Glomerular endothelial cell (primary cell): ENCODE measurements at regions not wholly inside any gene's neighbourhood (a gene's known extent, or its start where the extent isn't known, plus 50 kb on each side); places are given as distances from the start of the nearest gene placed in this dataset.
"Not testable (repeated sequence)": the region's sequence is repeated elsewhere in the genome, so short reads cannot be mapped to it uniquely, and the experiment has no call there.

ENCODE experiments used
- DNase-seq: peaks from one replicate; pipeline ENCODE4 v3.0.0-alpha.2; 2011; ENCODE audit warnings: low read depth, low spot score; ENCODE audit errors: extremely low read depth

GRCh38 chr1:79950511-79950910 lies 944.0 kb upstream of the ADGRL4 start:
- DNase-seq = no peak

- no peak for DNase-seq
These were observed 938.9 kb upstream of the ADGRL4 start for GRCh38 chr1:79945391-79945790.

- DNase-seq = no peak
These were observed 922.8 kb upstream of the ADGRL4 start for GRCh38 chr1:79929356-79929755.

- no peak for DNase-seq
These were observed 922.4 kb upstream of the ADGRL4 start for GRCh38 chr1:79928901-79929300.

GRCh38 chr1:79920960-79921669 lies 914.6 kb upstream of the ADGRL4 start:
- DNase-seq = no peak

- no peak for DNase-seq
These were observed 908.4 kb upstream of the ADGRL4 start for GRCh38 chr1:79914896-79915295.

GRCh38 chr1:79912813-79913212 lies 906.3 kb upstream of the ADGRL4 start:
- no peak for DNase-seq

- no peak for DNase-seq
These were observed 896.8 kb upstream of the ADGRL4 start for GRCh38 chr1:79903321-79903720.

GRCh38 chr1:79902418-79902817 lies 895.9 kb upstream of the ADGRL4 start:
- no peak for DNase-seq

GRCh38 chr1:79899914-79900313 lies 893.4 kb upstream of the ADGRL4 start:
- DNase-seq = peak; percentile 33

- DNase-seq = no peak
These were observed 889.6 kb upstream of the ADGRL4 start for GRCh38 chr1:79896140-79896539.

- DNase-seq = no peak
These were observed 889.0 kb upstream of the ADGRL4 start for GRCh38 chr1:79895573-79895972.

- not testable (repeated sequence) for DNase-seq
These were observed 887.6 kb upstream of the ADGRL4 start for GRCh38 chr1:79894129-79894528.

- no peak for DNase-seq
These were observed 880.5 kb upstream of the ADGRL4 start for GRCh38 chr1:79887059-79887458.

- no peak for DNase-seq
These were observed 878.6 kb upstream of the ADGRL4 start for GRCh38 chr1:79885101-79885500.

GRCh38 chr1:79877086-79877485 lies 870.6 kb upstream of the ADGRL4 start:
- no peak for DNase-seq

- no peak for DNase-seq
These were observed 868.7 kb upstream of the ADGRL4 start for GRCh38 chr1:79875187-79875586.

- no peak for DNase-seq
These were observed 867.8 kb upstream of the ADGRL4 start for GRCh38 chr1:79874289-79874688.

GRCh38 chr1:79859212-79859948 lies 852.9 kb upstream of the ADGRL4 start:
- peak; percentile 88 for DNase-seq

- no peak for DNase-seq
These were observed 845.5 kb upstream of the ADGRL4 start for GRCh38 chr1:79852004-79852403.

- DNase-seq = no peak
These were observed 842.9 kb upstream of the ADGRL4 start for GRCh38 chr1:79849388-79849787.

- DNase-seq = no peak
These were observed 841.8 kb upstream of the ADGRL4 start for GRCh38 chr1:79848316-79848715.
